Pancreas (tissue), 10 donors: ENCODE measurements at regions not wholly inside any gene's neighbourhood (a gene's known extent, or its start where the extent isn't known, plus 50 kb on each side); places are given as distances from the start of the nearest gene placed in this dataset.

Source experiments
- ATAC-seq, 4 donors: fragments of 200-7000 bp; cut with Tn5 transposase; one replicate each; pipeline versions ENCODE4 v1.8.0 to v1.9.1; 2020; ENCODE audit warnings: mild to moderate bottlenecking in 4 of 4, moderate library complexity in 4 of 4
- DNase-seq, 6 donors: peaks; one replicate each; pipeline ENCODE4 v3.0.0-alpha.2; 2020
- FAIRE-seq: peaks from 2 replicates; lab custom pipeline; 2012; peaks lifted over from hg19 to GRCh38; lab: Jason Lieb, UNC
- H3K27ac ChIP-seq, 4 donors: fragments of 200-600 bp; sonication (generic); 1 replicate in 3 of 4; 2 replicates in 1 of 4; pipeline versions ENCODE4 v1.5.0 to v1.8.0; 2020
- H3K27me3 ChIP-seq, 4 donors: fragments of 200-600 bp; one replicate each; pipeline ENCODE4 v1.8.0; 2021
- H3K36me3 ChIP-seq, 3 donors: fragments of 200-600 bp; sonication (generic) in 1 of 3; one replicate each; pipeline versions ENCODE4 v1.5.0 to v1.8.0; 2020 to 2021
- H3K4me1 ChIP-seq, 3 donors: fragments of 200-600 bp; one replicate each; pipeline ENCODE4 v1.8.0; 2021
- H3K4me3 ChIP-seq, 4 donors: fragments of 200-600 bp; sonication (generic) in 2 of 4; one replicate each; pipeline versions ENCODE4 v1.5.0 to v1.8.0; 2020 to 2021
- H3K9me3 ChIP-seq, 4 donors: fragments of 200-600 bp; one replicate each; pipeline ENCODE4 v1.8.0; 2021
- WGBS, 2 donors: extraction: QIAGEN DNeasy Blood & Tissue Kit; methylation state at CpG; one replicate each; pipeline ENCODE4 v1.1.7; 2013; 5-methylcytosine and 5-hydroxymethylcytosine counted together
- intact Hi-C, 3 donors: fragments of 100-400 bp; cut with DNase I; formaldehyde crosslinking; loops; one replicate each; pipeline versions ENCODE4 v1.11.1 to v1.14.2; 2022
- TF ChIP-seq, protein P1 (sequence below), 4 donors: fragments of 200-600 bp; sonication (generic) in 3 of 4; IDR thresholded peaks; one replicate each; pipeline versions ENCODE4 v1.5.0 to v1.8.0; 2021; ENCODE audit warnings: antibody characterized with exemption in 4 of 4
- donor health status: healthy with polysubstance abuse.
- donor health status: DM: no; HTN: no; CAD: no; lungs with moderate emphysema.
- donor health status: DM: no; HTN: no; CAD: no.
- donor health status: control.
- donor health status: control.
- donor health status: Bipolar disorder and iron deficiency.
- donor health status: DM: yes; HTN: yes; CAD: no.
- donor health status: DM: no; HTN: no; CAD: no.
- donor health status: DM: no; HTN: no; CAD: no.
- donor health status: DM: yes; HTN: yes; CAD: no.

DNA sequence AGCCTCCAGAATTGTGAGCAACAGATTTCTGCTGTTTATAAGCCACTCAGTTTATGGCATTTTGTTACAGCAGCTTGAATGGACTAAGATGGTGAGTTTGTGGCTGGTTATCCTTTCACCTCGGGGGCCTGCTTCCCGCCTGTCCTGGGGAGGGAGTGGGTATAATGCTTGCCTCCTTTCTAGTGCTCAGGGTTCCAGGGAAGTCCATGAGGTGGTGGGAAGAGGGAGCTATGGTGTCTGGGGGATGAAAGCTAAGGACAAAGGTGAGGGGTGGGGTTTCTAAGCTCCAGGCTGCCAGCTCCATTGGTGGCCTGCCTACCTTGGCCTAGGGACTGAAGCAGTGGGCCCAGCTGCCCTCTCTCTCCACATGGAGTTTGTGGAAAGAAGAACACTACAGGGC lies 50.2 kb upstream of the SDK2 start:
- Histone ChIP-seq H3K36me3 (no peaks in the 10 kb centered on the region), H3K4me3 (no peak overlapping the region), H3K9me3 (no peaks in the 10 kb centered on the region), H3K27me3 (no peaks in the 10 kb centered on the region), H3K27ac (no peak overlapping the region), H3K4me1 (no peaks in the 10 kb centered on the region)
- 60 to 69% methylated on average over 2 of the region's 2 CpGs for WGBS, 2 donors
- DNase-seq = no peak
- no peak for ATAC-seq
- no peak for FAIRE-seq
- TF ChIP-seq, protein P1, sequence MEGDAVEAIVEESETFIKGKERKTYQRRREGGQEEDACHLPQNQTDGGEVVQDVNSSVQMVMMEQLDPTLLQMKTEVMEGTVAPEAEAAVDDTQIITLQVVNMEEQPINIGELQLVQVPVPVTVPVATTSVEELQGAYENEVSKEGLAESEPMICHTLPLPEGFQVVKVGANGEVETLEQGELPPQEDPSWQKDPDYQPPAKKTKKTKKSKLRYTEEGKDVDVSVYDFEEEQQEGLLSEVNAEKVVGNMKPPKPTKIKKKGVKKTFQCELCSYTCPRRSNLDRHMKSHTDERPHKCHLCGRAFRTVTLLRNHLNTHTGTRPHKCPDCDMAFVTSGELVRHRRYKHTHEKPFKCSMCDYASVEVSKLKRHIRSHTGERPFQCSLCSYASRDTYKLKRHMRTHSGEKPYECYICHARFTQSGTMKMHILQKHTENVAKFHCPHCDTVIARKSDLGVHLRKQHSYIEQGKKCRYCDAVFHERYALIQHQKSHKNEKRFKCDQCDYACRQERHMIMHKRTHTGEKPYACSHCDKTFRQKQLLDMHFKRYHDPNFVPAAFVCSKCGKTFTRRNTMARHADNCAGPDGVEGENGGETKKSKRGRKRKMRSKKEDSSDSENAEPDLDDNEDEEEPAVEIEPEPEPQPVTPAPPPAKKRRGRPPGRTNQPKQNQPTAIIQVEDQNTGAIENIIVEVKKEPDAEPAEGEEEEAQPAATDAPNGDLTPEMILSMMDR (IDR thresholded peaks at IDR 0.05) = no peak
- intact Hi-C loops = no loop called here

GRCh38 chr17:73695035-73695738 lies 50.9 kb upstream of the SDK2 start:
- no peak for FAIRE-seq
- DNase-seq = no peak
- intact Hi-C loops = no loop called here

DNA sequence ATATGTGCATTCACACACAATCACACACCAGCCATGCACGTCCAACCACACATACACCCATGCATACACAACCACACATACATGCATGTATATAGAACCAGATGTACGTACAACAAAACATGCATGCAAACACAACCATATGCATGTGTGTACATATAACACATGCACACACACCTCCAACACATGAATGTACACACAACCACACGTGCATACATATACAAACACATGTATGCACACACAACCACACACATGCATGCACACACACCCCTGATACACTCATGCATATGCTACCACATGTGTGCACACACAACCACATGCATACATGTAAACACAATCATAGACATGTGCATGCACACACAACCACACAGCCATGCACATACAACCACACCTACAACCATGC lies 52.0 kb upstream of the SDK2 start:
- WGBS, 2 donors = 63 to 78% methylated on average over 3 of the region's 3 CpGs
- TF ChIP-seq, protein P1 (IDR thresholded peaks at IDR 0.05) = no peak

More at GRCh38 chr17:73695035-73695738, 50.9 kb upstream of the SDK2 start:
- TF ChIP-seq, protein P1 (IDR thresholded peaks at IDR 0.05) = no peak
- Histone ChIP-seq H3K36me3 (no peaks in the 10 kb centered on the region), H3K27me3 (no peaks in the 10 kb centered on the region), H3K4me3 (no peak overlapping the region), H3K9me3 (no peaks in the 10 kb centered on the region), H3K4me1 (no peaks in the 10 kb centered on the region), H3K27ac (no peak overlapping the region)
- ATAC-seq = no peak
- 58 to 82% methylated on average over 2 of the region's 2 CpGs for WGBS, 2 donors

DNA sequence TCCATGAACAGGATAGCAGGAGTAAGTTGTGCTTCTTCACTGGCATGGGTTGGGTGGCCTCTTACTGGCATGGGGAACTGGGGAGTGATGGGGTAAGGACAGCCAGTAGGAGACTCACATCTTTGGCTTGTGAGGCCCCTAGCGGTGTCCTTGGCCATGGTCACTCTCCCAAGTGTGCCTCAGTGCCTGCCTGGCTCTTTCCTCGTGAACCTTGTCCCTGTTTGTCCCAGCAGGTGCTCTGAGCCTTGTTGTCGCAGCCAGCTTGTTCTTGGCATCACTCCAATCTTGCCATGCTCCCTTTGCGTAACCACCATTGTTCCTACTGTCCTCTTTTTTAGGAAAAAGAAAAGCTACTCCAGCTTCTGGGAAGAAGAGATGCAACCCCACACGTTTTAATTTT lies 53.6 kb upstream of the SDK2 start:
- Histone ChIP-seq H3K27ac (no peak overlapping the region), H3K9me3 (no peaks in the 10 kb centered on the region), H3K27me3 (no peaks in the 10 kb centered on the region), H3K4me1 (no peaks in the 10 kb centered on the region), H3K4me3 (no peak overlapping the region), H3K36me3 (no peaks in the 10 kb centered on the region)
- DNase-seq (no peak), ATAC-seq (peak in 1 of 4 donors; percentile 34), FAIRE-seq (no peak)
- intact Hi-C loops = no loop called here
- WGBS, 2 donors = 15 to 28% methylated on average over 5 of the region's 5 CpGs
- TF ChIP-seq, protein P1 (IDR thresholded peaks at IDR 0.05) = no peak

More for the DNA sequence above, 52.0 kb upstream of the SDK2 start:
- no peak for ATAC-seq
- DNase-seq = no peak
- no peaks in the 10 kb centered on the region for H3K36me3 ChIP-seq
- H3K4me3 ChIP-seq = no peak overlapping the region
- H3K27me3 ChIP-seq = no peaks in the 10 kb centered on the region
- no peak for FAIRE-seq
- H3K9me3 ChIP-seq = no peaks in the 10 kb centered on the region
- H3K4me1 ChIP-seq = no peaks in the 10 kb centered on the region
- no peak overlapping the region for H3K27ac ChIP-seq
- intact Hi-C loops = no loop called here

DNA sequence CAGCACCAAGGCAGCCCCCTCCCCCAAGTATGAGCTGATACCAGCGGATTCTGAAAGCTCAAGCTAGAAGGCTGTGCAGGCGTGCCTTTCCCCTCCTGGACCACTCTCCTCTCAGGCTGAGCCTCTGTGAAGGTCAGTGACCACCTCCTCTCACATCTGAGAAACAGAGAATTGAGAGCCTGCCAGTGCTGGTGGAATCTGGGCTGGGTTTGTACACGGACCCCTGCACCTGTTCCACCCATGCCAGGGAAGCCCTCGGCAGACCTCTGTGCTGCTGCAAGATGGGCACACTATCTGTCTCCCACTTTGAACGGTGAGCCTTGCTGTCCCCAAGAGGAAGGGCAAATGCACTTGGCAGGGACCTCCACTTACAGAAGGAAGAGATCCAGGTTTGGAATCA lies 54.7 kb upstream of the SDK2 start:
- TF ChIP-seq, protein P1 (IDR thresholded peaks at IDR 0.05) = no peak
- no peaks in the 10 kb centered on the region for H3K9me3 ChIP-seq
- H3K4me3 ChIP-seq = no peak overlapping the region
- no peaks in the 10 kb centered on the region for H3K4me1 ChIP-seq
- FAIRE-seq (no peak), ATAC-seq (no peak), DNase-seq (no peak)
- H3K27me3 ChIP-seq = no peaks in the 10 kb centered on the region
- intact Hi-C loops = no loop called here
- H3K36me3 ChIP-seq = no peaks in the 10 kb centered on the region
- H3K27ac ChIP-seq = no peak overlapping the region
- WGBS, 2 donors = 42 to 67% methylated on average over 5 of the region's 5 CpGs
